Muscle of leg (tissue), 3 donors: ENCODE measurements at regions not wholly inside any gene's neighbourhood (a gene's known extent, or its start where the extent isn't known, plus 50 kb on each side); places are given as distances from the start of the nearest gene placed in this dataset.

Experiments used
- DNase-seq: peaks from one replicate; pipeline ENCODE4 v3.0.0; 2013
- H3K27ac ChIP-seq: one replicate; pipeline ENCODE4 v1.5.1; 2013; ENCODE audit warnings: mild to moderate bottlenecking, low read length, control low read depth
- H3K27me3 ChIP-seq: one replicate; pipeline ENCODE4 v1.6.1; 2013; ENCODE audit warnings: low read length; ENCODE audit not compliant: control insufficient read depth, insufficient read depth
- H3K36me3 ChIP-seq: one replicate; pipeline ENCODE4 v1.6.1; 2013; ENCODE audit warnings: low read length; ENCODE audit not compliant: control insufficient read depth, insufficient read depth
- H3K4me1 ChIP-seq: one replicate; pipeline ENCODE4 v1.6.1; 2013; ENCODE audit warnings: low read length; ENCODE audit not compliant: control insufficient read depth, insufficient read depth
- H3K4me3 ChIP-seq: one replicate; pipeline ENCODE4 v1.5.1; 2013; ENCODE audit warnings: low read length, control low read depth
- H3K9me3 ChIP-seq: replicated peaks from 2 replicates; pipeline ENCODE4 v1.6.1; 2013; ENCODE audit warnings: low read depth, low read length; ENCODE audit not compliant: control insufficient read depth
- WGBS: methylation state at CpG from one replicate; pipeline ENCODE4 v1.1.5; 2013; ENCODE audit warnings: missing lambda C conversion rate; ENCODE audit not compliant: insufficient coverage; 5-methylcytosine and 5-hydroxymethylcytosine counted together

DNA sequence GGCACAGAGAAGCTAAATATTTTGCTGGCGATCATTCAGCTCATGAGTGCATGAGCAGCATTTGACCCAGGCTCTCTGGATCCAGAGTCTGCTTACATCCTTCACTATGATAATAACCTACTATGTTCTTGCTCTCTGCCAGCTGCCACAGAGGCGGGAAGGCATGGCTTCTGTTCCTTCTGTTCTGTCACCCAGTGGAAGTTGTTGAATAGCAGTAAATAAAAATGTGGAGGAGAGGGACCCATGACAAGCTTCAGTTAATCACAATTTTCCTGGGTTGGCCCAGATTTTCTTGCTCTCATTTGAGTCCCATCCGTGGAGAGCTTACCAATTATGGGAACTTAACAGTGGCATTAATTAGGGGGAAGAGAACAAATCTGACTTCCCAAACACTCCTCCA, 250.1 kb upstream of the NOCT start:
- no peak for DNase-seq

DNA sequence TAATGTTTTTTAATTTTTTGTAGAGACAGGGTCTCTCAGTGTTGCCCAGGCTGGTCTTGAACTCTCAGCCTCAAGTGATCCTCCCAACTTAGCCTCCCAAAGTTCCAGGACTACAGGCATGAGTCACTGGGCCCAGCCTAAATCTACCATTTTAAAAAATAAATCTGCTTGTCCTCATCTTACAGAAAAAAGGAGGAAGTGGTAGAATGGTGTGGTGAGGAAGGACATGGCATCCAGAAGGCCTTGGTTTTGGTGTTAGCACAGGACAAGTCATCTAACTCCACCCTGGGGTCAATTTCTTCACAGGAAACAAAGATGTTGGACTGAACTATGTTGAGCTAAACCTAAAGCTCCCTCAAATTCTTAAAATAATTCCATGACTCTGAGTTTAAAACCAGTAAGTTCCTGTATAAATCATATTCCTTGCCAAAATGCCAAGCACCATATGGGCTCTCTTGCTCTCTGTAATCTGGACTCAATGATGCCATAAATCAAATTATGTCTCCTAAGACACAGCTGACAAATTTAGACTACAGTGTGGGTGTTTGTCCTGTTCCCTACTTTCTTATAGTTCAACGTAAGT, 253.9 kb upstream of the NOCT start:
- Histone ChIP-seq H3K4me3 (no peak overlapping the region), H3K4me1 (no peaks in the 10 kb centered on the region), H3K27ac (no peak overlapping the region), H3K27me3 (no peaks in the 10 kb centered on the region), H3K36me3 (no peaks in the 10 kb centered on the region), H3K9me3 (no peaks in the 10 kb centered on the region)
- DNase-seq, result no peak
- 100% methylated on average over 1 of the region's 1 CpG for WGBS

More for the DNA sequence above, 250.1 kb upstream of the NOCT start:
- WGBS, result no CpG with 5 or more reads among the region's 3 CpGs
- no peaks in the 10 kb centered on the region for H3K27me3 ChIP-seq
- no peak overlapping the region for H3K27ac ChIP-seq
- no peaks in the 10 kb centered on the region for H3K9me3 ChIP-seq
- H3K36me3 ChIP-seq, result no peaks in the 10 kb centered on the region
- no peaks in the 10 kb centered on the region for H3K4me1 ChIP-seq
- no peak overlapping the region for H3K4me3 ChIP-seq

DNA sequence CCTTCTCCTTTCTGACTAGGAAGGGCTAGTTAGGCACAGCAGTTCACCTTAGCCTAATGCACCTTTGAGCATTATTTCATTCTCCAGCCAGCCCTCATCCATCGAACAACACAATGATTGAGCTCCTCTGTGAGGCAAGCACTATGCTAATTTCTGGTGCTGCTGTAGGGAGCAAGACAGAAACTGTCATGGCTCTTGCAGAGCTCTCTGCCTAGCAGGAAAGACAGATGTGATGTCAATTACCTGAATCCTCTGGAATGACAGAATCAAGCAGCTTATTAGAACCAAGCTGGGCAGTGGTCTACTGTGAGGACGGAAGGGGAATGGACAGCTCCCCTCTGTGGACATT, 256.1 kb upstream of the NOCT start:
- Histone ChIP-seq H3K36me3 (no peaks in the 10 kb centered on the region), H3K27me3 (no peaks in the 10 kb centered on the region), H3K4me1 (no peaks in the 10 kb centered on the region), H3K27ac (no peak overlapping the region), H3K4me3 (no peak overlapping the region), H3K9me3 (no peaks in the 10 kb centered on the region)
- WGBS, result 83% methylated on average over 1 of the region's 2 CpGs
- no peak for DNase-seq

DNA sequence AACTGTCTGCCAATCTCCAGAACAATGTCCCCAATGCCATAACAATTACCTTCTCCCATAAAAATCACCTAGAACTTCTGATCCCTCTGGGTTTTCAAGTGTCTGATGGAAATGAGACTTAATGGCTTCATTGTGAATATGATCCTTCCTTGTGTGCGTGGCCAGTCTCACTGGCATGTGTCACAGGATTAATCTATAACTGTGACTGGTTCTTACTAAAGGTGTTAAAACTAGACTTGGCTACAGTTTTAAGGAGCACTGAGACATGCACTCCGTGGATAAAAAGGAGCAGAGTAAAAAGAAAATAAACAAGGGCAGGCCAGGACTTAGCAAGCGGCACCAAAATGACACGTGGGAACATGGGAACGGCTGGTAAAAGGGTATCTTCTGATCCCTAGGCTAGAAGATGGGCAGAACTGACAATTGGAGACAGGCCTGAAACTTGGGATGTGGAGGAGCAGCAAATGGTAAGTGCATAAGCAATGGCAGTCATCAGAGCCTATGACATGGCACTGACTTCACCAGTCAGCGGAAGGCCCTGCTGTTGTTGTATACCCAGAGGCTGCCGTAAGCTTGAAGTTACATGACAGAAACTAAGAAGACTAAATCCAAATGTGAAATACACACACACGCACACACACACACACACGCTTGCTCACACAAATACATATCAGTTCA, 256.6 kb upstream of the NOCT start:
- WGBS, result 75% methylated on average over 7 of the region's 9 CpGs
- Histone ChIP-seq H3K36me3 (no peaks in the 10 kb centered on the region), H3K4me1 (no peaks in the 10 kb centered on the region), H3K27me3 (no peaks in the 10 kb centered on the region), H3K4me3 (no peak overlapping the region), H3K27ac (no peak overlapping the region), H3K9me3 (no peaks in the 10 kb centered on the region)
- DNase-seq, result no peak

DNA sequence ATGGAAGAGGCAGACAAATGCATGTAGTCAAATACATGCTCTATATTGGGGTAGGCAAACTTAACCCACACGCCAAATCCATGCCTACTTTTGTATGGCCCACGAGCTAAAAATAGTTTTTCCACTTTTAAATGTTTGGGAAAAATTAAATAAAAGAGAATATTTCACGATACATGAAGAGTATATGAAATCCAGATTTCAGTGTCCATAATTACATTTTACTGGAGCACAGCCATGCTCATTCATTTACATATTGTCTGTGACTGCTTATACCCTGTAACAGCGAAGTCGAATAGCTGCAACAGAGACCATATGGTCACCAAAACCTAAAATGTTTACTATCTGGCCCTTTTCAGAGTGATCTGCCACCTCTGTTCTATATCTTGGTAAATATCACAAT, 257.4 kb upstream of the NOCT start:
- H3K4me1 ChIP-seq, result no peaks in the 10 kb centered on the region
- WGBS, result 83% methylated on average over 2 of the region's 5 CpGs
- no peaks in the 10 kb centered on the region for H3K27me3 ChIP-seq
- no peak for DNase-seq
- no peaks in the 10 kb centered on the region for H3K9me3 ChIP-seq
- no peak overlapping the region for H3K27ac ChIP-seq
- no peaks in the 10 kb centered on the region for H3K36me3 ChIP-seq
- no peak overlapping the region for H3K4me3 ChIP-seq

DNA sequence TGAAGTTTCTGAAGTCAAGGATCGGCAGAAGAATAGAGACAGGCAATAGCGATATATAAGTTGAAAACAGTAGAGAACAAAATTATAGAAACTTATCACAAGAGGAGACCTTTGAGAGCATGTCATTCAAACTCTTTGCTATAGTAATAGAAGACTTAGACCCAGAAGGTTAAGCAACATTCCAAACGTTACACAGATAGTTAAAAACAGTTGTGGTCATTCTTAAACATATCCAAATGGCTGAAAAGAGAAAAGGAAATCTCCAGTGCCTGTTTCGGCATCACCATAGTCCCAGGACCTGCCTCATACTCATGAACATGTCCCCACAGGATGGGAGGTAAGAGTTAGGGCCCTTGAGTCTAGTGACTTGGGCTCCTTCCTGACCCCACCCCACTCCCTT, 258.1 kb upstream of the NOCT start:
- Histone ChIP-seq H3K4me3 (no peak overlapping the region), H3K36me3 (no peaks in the 10 kb centered on the region), H3K9me3 (no peaks in the 10 kb centered on the region), H3K4me1 (no peaks in the 10 kb centered on the region), H3K27ac (no peak overlapping the region), H3K27me3 (no peaks in the 10 kb centered on the region)
- DNase-seq, result no peak
- WGBS, result no CpG with 5 or more reads among the region's 4 CpGs

DNA sequence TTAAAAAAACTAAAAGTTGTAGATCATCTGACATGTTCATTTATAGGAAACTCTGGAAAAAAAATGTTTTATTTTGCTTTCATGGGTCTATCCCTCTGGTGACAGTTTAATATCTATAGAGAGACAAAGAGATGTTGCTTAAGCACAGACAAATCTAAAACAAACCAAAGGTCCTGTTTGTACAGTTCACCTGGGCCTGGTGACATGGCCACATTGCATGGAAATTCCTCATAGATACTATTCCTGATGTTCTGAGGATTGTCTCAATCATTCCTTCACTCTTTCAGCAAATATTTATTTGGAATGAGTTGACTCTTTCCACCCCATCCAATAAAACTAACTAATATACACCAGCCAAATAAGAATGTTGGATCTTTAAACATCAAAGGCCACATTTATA, 259.1 kb upstream of the NOCT start:
- H3K4me1 ChIP-seq, result no peaks in the 10 kb centered on the region
- no peak for DNase-seq
- no peaks in the 10 kb centered on the region for H3K36me3 ChIP-seq
- no peak overlapping the region for H3K4me3 ChIP-seq
- no peaks in the 10 kb centered on the region for H3K27me3 ChIP-seq
- no peak overlapping the region for H3K27ac ChIP-seq
- H3K9me3 ChIP-seq, result no peaks in the 10 kb centered on the region

DNA sequence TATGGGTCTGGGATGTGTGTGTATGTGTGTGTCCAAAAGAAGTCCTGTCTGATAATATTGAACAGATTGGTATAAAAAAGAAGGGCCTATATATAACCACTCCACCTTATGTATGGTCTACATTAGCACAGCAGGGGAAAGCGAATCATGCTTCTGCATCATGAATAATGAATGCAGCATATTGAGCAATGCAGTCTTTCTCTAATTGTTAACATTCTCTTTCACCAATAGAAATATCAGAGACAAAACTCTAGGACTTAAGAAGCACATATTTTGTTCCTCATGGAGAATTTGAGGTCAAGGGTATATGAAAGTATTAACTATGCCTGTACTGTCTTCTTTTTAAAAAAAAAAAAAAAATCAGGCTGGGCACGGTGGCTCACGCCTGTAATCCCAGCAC, 264.3 kb upstream of the NOCT start:
- no peak for DNase-seq
- no CpG with 5 or more reads among the region's 3 CpGs for WGBS
- Histone ChIP-seq H3K9me3 (no peaks in the 10 kb centered on the region), H3K4me3 (no peak overlapping the region), H3K27me3 (no peaks in the 10 kb centered on the region), H3K27ac (no peak overlapping the region), H3K36me3 (no peaks in the 10 kb centered on the region), H3K4me1 (no peaks in the 10 kb centered on the region)

DNA sequence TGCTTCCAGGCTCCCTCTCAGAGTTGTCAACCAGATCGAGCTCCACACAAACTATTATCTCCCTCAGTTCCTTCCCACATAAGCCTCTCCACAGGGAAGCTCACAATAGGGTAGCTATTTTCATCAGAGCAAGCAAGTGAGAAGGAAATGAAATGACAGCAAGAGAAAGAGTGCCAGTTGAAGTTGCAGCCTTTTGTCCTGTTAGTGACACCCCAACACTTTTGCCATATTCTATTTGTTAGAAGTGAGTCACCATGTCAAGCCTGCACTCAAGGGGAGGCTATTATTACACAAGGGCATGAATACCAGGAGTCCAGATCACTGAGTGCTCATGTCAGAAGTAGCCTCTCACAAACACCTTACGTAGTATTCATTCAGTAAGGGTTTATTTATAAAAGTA, 266.3 kb upstream of the NOCT start:
- Histone ChIP-seq H3K9me3 (no peaks in the 10 kb centered on the region), H3K27ac (no peak overlapping the region), H3K4me3 (no peak overlapping the region), H3K4me1 (no peaks in the 10 kb centered on the region), H3K36me3 (no peaks in the 10 kb centered on the region), H3K27me3 (no peaks in the 10 kb centered on the region)
- no CpG with 5 or more reads among the region's 2 CpGs for WGBS
- no peak for DNase-seq

DNA sequence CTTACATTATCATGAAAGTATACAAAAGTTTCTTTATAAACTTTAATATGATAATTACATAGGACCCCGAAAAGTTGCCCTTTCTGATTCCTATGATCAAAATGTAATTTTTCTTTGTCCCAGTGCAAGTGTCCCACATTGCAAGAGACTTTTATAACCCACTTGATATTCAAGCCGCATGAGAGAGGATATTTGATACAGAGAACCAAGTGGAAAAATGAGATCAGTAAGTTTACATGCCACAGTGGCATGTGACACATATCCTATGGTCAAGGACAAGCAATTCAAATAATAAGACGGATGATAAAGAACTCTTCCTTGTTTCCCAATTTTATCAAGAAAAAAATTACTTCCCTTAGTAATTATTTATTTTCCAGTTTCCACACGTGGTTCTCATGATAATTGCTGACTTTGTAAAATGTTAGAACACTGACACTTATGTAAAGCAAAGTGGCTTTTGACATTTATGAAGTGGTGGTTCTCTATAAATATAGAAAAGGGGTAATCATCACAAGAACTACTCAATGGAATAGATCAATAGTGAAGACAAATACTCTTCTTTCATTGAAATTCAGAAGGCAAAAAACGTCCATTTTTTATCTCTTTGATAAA, 273.7 kb upstream of the NOCT start:
- Histone ChIP-seq H3K4me3 (no peak overlapping the region), H3K4me1 (no peaks in the 10 kb centered on the region), H3K36me3 (no peaks in the 10 kb centered on the region), H3K27ac (peak overlapping the region; percentile 6), H3K27me3 (no peaks in the 10 kb centered on the region), H3K9me3 (no peaks in the 10 kb centered on the region)
- peak; percentile 27 for DNase-seq
- no CpG with 5 or more reads among the region's 5 CpGs for WGBS
